Cardiac fibroblast (primary cell): ENCODE measurements at regions not wholly inside any gene's neighbourhood (a gene's known extent, or its start where the extent isn't known, plus 50 kb on each side); places are given as distances from the start of the nearest gene placed in this dataset.
"Not testable (repeated sequence)": the region's sequence is repeated elsewhere in the genome, so short reads cannot be mapped to it uniquely, and the experiment has no call there.

Experiments used
- DNase-seq, 2 donors: peaks; one replicate each; pipeline versions ENCODE4 v3.0.0 to v3.0.0-alpha.2; 2010; ENCODE audit warnings: low read depth in 2 of 2
- H3K4me3 ChIP-seq, 2 donors: replicated peaks in 1 of 2; 1 replicate in 1 of 2; 2 replicates in 1 of 2; pipeline ENCODE4 v1.5.1; 2011; ENCODE audit warnings: low read depth in 2 of 2, low read length in 2 of 2, mild to moderate bottlenecking in 2 of 2, moderate library complexity in 1 of 2
- CTCF ChIP-seq: IDR thresholded peaks from one replicate; pipeline ENCODE4 v1.5.1; 2011; ENCODE audit warnings: low read depth, mild to moderate bottlenecking, low read length, inconsistent platforms

- no peak for DNase-seq
- TF ChIP-seq CTCF: no peak
- no peak overlapping the region for H3K4me3 ChIP-seq
Observed at GRCh38 chr12:40431169-40431568, 206.4 kb downstream of the LRRK2 start.

DNA sequence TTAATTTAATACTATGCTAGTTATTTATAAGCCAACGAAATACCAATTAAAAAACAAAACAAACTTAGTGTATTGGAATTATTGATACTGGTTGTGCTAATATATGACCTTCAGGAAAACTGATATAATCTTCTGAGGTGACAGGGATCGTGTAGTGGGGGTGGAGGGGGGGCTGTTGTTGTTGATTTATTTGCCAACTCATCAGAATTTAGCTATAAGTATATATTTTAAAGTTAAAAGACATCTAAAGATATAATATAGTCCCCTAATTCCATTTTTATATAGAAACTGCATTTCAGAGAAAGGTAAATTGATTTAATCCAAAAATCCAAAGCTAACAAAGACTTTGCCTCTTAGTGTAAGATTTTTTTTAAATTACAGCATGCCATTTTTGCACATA, 210.5 kb downstream of the LRRK2 start:
- DNase-seq: no peak
- no peak for TF ChIP-seq CTCF
- H3K4me3 ChIP-seq: no peak overlapping the region

DNA sequence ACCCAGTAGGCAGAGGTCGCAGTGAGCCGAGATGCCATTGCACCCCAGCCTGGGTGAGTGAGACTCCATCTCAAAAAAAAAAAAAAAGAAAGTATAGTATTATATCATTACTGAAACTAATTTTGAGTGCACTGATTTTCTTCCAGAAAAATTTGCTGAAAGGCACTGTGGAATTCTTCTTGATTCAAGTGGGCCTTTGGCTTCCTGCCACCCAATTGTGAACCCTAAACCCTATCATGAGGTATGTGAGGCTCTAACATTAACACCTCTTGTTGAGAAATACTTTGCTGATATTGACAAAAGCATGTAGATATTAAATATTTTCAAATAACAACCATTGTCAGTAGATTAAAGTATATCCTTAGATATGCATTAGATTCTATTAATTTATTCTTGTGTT, 211.2 kb downstream of the LRRK2 start:
- no peak overlapping the region for H3K4me3 ChIP-seq
- DNase-seq: no peak
- no peak for TF ChIP-seq CTCF

- no peak for TF ChIP-seq CTCF
- no peak for DNase-seq
- H3K4me3 ChIP-seq: no peak overlapping the region
Observed at GRCh38 chr12:40436564-40436963, 211.8 kb downstream of the LRRK2 start.

- H3K4me3 ChIP-seq: no peak overlapping the region
- no peak for DNase-seq
- TF ChIP-seq CTCF: no peak
Observed at GRCh38 chr12:40439771-40440492, 215.1 kb downstream of the LRRK2 start.

GRCh38 chr12:40444174-40444573, 219.4 kb downstream of the LRRK2 start:
- no peak for TF ChIP-seq CTCF
- no peak overlapping the region for H3K4me3 ChIP-seq
- DNase-seq: no peak

DNA sequence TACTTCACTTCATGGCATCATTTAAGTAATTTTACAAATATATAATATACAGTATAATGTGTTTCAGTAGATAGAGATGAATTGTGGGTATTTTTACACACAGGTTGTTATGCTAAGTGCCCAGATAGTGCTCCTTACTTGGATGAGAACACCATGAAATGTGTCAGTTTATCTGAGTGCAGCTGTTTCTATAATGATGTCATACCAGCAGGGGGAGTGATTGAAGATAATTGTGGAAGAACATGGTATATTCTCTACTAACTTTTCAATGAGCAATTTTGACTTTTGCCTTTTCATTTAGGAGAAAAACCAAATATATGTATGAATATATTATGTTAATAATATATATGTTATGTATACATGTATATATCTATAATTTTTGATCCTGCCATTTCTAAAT, 221.6 kb downstream of the LRRK2 start:
- DNase-seq: peak; percentile 0 to 17

GRCh38 chr12:40448523-40448922, 223.7 kb downstream of the LRRK2 start:
- not testable (repeated sequence) for H3K4me3 ChIP-seq, DNase-seq

More for the DNA sequence above, 221.6 kb downstream of the LRRK2 start:
- no peak overlapping the region for H3K4me3 ChIP-seq
- peak; percentile 21 for TF ChIP-seq CTCF
